KMS-11 (cell line): ENCODE measurements at regions not wholly inside any gene's neighbourhood (a gene's known extent, or its start where the extent isn't known, plus 50 kb on each side); places are given as distances from the start of the nearest gene placed in this dataset.

Source experiments
- H2AFZ ChIP-seq: fragments of 200-600 bp; sonication (generic); 2 replicates; pipeline ENCODE4 v1.6.1; 2016; ENCODE audit warnings: antibody characterized with exemption, mixed run types, low read depth
- H3K27ac ChIP-seq: fragments of 200-600 bp; sonication (generic); 2 replicates; pipeline ENCODE4 v1.6.1; 2016; ENCODE audit warnings: mild to moderate bottlenecking, mixed run types
- H3K27me3 ChIP-seq: fragments of 200-600 bp; sonication (generic); 2 replicates; pipeline ENCODE4 v1.6.1; 2017; ENCODE audit warnings: mild to moderate bottlenecking, low read depth, mixed run types, moderate library complexity; ENCODE audit not compliant: insufficient read depth
- H3K36me3 ChIP-seq: fragments of 200-600 bp; sonication (generic); 2 replicates; pipeline ENCODE4 v1.6.1; 2017; ENCODE audit warnings: mild to moderate bottlenecking, mixed run types; ENCODE audit not compliant: insufficient read depth
- H3K4me1 ChIP-seq: fragments of 200-600 bp; sonication (generic); 2 replicates; pipeline ENCODE4 v1.6.1; 2016; ENCODE audit warnings: mild to moderate bottlenecking, low read depth, mixed run types; ENCODE audit not compliant: poor library complexity, severe bottlenecking
- H3K4me2 ChIP-seq: fragments of 200-600 bp; sonication (generic); 2 replicates; pipeline ENCODE4 v1.7.0; 2016; ENCODE audit warnings: mild to moderate bottlenecking, mixed run types
- H3K4me3 ChIP-seq: fragments of 200-600 bp; sonication (generic); IDR thresholded peaks from 2 replicates; pipeline ENCODE4 v1.6.1; 2017; ENCODE audit warnings: low read depth, low read length, mixed read lengths; ENCODE audit not compliant: insufficient read depth
- H3K79me2 ChIP-seq: fragments of 200-600 bp; sonication (generic); 2 replicates; pipeline ENCODE4 v1.6.1; 2016; ENCODE audit warnings: low read depth, mixed run types; ENCODE audit not compliant: insufficient read depth
- H3K9ac ChIP-seq: fragments of 200-600 bp; sonication (generic); 2 replicates; pipeline ENCODE4 v1.6.1; 2016; ENCODE audit warnings: mild to moderate bottlenecking, mixed run types
- H4K20me1 ChIP-seq: fragments of 200-600 bp; sonication (generic); 2 replicates; pipeline ENCODE4 v1.6.1; 2016; ENCODE audit warnings: mild to moderate bottlenecking, mixed run types; ENCODE audit not compliant: insufficient read depth
- TF ChIP-seq, protein P1 (sequence below): fragments of 200-600 bp; sonication (generic); conservative IDR thresholded peaks from 2 replicates; pipeline ENCODE4 v1.6.1; 2017; ENCODE audit warnings: low read depth, mild to moderate bottlenecking, antibody characterized with exemption, low read length, moderate library complexity, mixed read lengths

DNA sequence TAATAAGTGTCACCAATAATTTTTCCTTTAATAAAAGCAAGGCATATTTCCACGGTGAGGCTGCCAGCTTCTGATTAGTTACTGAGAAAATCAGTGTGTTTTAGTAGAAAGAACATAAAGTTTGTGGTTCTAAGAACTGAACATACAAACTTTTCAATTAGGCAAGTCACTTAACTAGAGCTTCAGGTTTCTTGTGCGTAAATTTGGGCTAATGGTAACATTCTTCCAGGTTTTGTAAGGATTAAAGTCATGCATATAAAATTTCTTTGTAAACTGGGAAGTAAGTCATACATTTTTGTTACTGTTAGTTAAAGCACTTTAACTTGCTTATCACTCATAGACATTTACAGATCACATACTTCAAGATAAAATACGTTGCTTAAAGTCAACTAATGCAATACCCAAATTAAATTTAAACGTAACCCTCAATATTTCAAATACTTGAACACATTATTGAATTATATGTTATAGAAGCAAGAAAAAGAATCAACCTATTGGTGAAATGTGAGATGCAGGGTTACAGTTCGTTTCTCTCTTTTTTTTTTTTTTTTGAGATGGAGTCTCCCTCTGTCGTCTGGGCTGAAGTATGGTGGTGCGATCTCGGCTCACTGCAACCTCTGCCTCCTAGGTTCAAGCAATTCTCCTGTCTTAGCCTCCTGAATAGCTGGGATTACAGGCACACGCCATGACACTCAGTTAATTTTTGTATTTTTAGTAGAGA lies 327.3 kb upstream of the NOX3 start:
- Histone ChIP-seq H3K4me2 (no peak overlapping the region), H2AFZ (no peak overlapping the region), H3K27ac (no peak overlapping the region), H3K27me3 (no peaks in the 10 kb centered on the region), H3K79me2 (no peaks in the 10 kb centered on the region), H3K36me3 (no peaks in the 10 kb centered on the region), H3K9ac (no peak overlapping the region), H3K4me1 (no peaks in the 10 kb centered on the region), H3K4me3 (no peak overlapping the region), H4K20me1 (no peaks in the 10 kb centered on the region)
- TF ChIP-seq, protein P1, sequence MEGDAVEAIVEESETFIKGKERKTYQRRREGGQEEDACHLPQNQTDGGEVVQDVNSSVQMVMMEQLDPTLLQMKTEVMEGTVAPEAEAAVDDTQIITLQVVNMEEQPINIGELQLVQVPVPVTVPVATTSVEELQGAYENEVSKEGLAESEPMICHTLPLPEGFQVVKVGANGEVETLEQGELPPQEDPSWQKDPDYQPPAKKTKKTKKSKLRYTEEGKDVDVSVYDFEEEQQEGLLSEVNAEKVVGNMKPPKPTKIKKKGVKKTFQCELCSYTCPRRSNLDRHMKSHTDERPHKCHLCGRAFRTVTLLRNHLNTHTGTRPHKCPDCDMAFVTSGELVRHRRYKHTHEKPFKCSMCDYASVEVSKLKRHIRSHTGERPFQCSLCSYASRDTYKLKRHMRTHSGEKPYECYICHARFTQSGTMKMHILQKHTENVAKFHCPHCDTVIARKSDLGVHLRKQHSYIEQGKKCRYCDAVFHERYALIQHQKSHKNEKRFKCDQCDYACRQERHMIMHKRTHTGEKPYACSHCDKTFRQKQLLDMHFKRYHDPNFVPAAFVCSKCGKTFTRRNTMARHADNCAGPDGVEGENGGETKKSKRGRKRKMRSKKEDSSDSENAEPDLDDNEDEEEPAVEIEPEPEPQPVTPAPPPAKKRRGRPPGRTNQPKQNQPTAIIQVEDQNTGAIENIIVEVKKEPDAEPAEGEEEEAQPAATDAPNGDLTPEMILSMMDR: no peak

DNA sequence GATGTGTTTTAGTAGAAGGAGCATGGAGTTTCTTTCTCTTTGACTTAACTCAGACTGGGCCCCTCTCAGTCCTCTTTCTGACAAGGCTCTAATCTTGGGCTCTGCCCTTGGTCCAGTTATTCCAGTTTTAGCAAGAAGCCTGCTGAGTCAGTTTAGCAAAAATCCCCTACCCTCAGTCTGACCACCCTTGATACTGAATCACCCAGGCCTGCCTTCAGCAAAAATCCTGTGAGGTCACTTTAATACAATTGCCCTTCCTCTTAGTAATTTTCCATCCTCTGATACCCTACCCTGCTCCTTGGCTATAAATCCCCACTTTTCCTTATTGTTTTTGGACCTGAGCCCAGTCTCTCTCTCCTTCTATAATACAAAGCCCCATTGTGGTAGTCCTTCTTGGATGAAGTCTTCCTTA lies 326.7 kb upstream of the NOX3 start:
- Histone ChIP-seq H3K27me3 (no peaks in the 10 kb centered on the region), H3K9ac (no peak overlapping the region), H3K36me3 (no peaks in the 10 kb centered on the region), H3K4me2 (no peak overlapping the region), H2AFZ (no peak overlapping the region), H4K20me1 (no peaks in the 10 kb centered on the region), H3K27ac (no peak overlapping the region), H3K4me1 (no peaks in the 10 kb centered on the region), H3K79me2 (no peaks in the 10 kb centered on the region), H3K4me3 (no peak overlapping the region)
- TF ChIP-seq, protein P1: no peak

DNA sequence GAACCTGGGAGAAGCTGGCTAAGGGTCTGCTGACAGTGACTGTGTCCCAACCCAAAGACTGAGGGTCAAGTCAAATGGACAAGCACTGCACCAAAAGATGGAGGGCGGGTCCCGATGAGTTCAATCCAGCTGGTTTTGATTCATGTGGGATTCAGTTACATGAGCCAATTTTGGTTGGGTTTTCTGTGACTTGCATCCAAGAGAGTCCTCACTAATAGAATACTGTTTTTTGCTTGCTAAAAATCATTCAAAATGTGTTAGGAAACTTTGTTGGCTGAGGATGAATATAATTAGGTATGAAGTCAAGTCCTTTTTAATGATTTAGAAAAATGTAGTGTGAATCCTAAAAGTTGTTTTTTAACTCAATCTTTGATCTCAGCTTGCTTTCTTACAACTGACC lies 323.8 kb upstream of the NOX3 start:
- Histone ChIP-seq H3K4me2 (no peak overlapping the region), H3K27me3 (no peaks in the 10 kb centered on the region), H3K4me1 (no peaks in the 10 kb centered on the region), H3K4me3 (no peak overlapping the region), H3K9ac (no peak overlapping the region), H4K20me1 (no peaks in the 10 kb centered on the region), H3K27ac (no peak overlapping the region), H3K36me3 (no peaks in the 10 kb centered on the region), H3K79me2 (no peaks in the 10 kb centered on the region), H2AFZ (no peak overlapping the region)
- TF ChIP-seq, protein P1: no peak

DNA sequence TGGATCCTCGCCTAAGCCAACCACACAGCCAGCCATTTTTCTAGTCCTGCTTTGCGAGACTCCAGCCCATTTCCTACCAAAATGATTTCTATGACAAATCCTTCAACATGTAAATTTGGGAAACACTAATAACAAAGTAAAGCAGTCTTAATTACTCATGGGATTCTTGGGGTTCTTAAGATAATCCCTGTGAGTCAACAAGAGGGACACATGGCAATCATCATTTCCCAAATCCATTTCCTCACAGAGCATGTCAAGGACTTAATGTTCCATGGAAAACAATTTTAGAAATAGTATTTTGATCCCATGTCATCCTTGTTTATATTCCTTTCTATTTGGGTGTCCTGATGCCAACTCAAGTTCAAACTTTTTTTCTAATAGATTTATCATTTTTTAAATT lies 322.7 kb upstream of the NOX3 start:
- H3K79me2 ChIP-seq: no peaks in the 10 kb centered on the region
- no peak overlapping the region for H2AFZ ChIP-seq
- no peaks in the 10 kb centered on the region for H3K27me3 ChIP-seq
- H3K9ac ChIP-seq: no peak overlapping the region
- no peaks in the 10 kb centered on the region for H3K36me3 ChIP-seq
- H3K27ac ChIP-seq: no peak overlapping the region
- no peak overlapping the region for H3K4me3 ChIP-seq
- TF ChIP-seq, protein P1: no peak
- H4K20me1 ChIP-seq: no peaks in the 10 kb centered on the region
- no peaks in the 10 kb centered on the region for H3K4me1 ChIP-seq
- no peak overlapping the region for H3K4me2 ChIP-seq
